Left renal cortex interstitium (tissue), 4 donors: ENCODE measurements at regions not wholly inside any gene's neighbourhood (a gene's known extent, or its start where the extent isn't known, plus 50 kb on each side); places are given as distances from the start of the nearest gene placed in this dataset.
A peak's percentile ranks its signal among the peaks of the same experiment; 100 is the strongest.
"Not testable (repeated sequence)": the region's sequence is repeated elsewhere in the genome, so short reads cannot be mapped to it uniquely, and the experiment has no call there.

Source experiments
- DNase-seq, 4 donors: peaks; one replicate each; pipeline ENCODE4 v3.0.0-alpha.2; 2013; ENCODE audit warnings: low read depth in 4 of 4, low spot score in 2 of 4, missing footprints in 1 of 4

- DNase-seq: no peak
Measured at GRCh38 chr2:2491964-2492363, 160.9 kb upstream of the MYT1L start.

- DNase-seq: no peak
Measured at GRCh38 chr2:2484301-2484700, 153.2 kb upstream of the MYT1L start.

DNA sequence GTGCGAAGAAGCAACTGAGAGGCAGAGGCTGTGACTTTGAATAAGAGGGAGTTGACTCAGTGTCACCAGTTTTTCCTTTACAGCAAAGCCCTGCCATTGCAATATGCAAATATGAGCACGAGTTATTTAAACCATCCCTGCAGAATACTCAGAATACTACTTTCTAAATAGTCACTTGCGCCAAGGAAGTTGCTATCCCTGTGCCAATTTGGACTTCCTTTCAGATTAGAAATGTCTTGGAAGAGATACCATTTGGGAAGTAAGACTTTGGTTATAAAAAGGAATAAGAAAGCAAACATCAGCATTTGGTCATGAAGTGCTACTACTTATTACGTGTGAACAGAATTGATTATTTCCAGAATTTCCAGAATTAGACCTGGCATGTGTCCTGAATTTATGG, 151.8 kb upstream of the MYT1L start:
- DNase-seq: no peak

DNA sequence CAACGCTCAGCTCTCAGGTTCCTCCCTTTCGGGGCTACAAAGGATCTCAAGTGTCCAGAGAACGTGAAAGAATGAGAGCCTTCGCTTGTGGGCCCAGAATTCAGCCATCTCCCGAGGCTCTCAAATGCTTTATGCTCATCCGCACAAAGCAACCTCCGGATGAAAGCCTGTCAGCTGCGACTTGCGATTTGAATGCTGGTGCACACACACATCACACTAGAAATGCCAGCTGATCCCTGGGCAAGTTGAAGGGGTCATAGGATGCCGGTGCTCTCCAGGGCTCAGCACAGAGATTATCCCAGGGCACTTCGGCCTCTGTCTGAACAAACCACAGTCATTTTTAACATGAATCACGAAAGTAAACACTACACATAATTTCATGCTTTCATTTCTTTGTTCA, 141.8 kb upstream of the MYT1L start:
- no peak for DNase-seq

GRCh38 chr2:2472044-2472443, 141.0 kb upstream of the MYT1L start:
- DNase-seq: no peak

DNA sequence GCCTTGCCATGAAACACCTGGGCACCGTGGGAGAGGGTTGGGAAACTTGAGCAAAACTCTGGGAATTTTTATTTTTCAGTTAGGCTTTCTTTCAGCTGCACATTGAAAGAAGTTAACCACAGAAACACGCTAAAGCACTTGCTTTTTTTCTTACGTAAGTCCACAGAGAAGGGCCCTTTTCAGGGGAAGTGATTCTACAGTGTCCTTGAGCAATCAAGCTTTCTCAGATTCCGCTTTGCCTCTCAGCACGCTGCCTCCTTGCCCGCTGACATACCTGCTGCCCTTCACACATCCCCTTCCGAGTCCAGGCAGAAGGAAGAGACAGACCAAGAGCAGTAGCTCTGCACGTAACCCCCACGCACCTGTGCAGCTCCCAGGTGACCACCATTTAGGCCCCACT, 135.5 kb upstream of the MYT1L start:
- DNase-seq: no peak

- no peak for DNase-seq
Measured at GRCh38 chr2:2464643-2465042, 133.6 kb upstream of the MYT1L start.

DNA sequence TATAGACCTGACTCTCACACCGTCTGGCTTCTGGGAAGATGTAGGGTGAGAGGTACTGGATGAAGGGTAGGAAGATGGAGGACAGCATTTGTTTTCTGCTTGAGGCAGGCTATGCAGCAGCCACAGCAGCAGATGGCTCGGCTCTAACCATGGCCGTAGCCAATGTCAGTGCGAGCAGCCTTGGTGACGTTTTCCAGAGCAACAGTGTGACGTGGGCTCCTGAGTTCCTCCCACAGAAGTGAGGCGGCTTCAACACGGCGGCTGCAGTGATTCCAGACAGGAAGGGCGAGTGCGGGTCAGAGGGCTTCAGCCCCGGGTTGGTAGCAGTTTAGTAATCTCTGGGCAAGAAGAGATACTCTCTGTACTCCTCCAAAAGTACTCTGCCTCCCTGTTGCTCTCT, 133.0 kb upstream of the MYT1L start:
- peak in 2 of 4 donors; percentile 9 to 18 for DNase-seq

GRCh38 chr2:2456721-2457120, 125.6 kb upstream of the MYT1L start:
- DNase-seq: no peak

- DNase-seq: no peak
Measured at GRCh38 chr2:2455151-2455550, 124.1 kb upstream of the MYT1L start.

- DNase-seq: no peak
Measured at GRCh38 chr2:2452961-2453360, 121.9 kb upstream of the MYT1L start.

DNA sequence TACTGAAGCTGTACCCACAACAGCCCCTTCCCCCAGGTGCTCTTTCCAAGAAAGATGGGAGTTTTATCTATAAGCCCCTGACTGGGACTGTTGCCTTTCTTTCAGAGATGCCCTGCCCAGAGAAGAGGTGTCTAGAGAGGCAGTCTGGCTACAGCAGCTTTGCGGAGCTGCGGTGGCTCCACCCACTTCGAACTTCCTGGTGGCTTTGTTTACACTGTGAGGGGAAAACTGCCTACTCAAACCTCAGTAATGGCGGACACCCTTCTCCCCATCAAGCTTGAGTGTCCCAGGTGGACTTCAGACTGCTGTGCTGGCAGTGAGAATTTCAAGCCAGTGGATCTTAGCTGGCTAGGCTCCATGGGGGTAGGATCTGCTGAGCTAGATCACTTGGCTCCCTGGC, 120.2 kb upstream of the MYT1L start:
- not testable (repeated sequence) for DNase-seq

DNA sequence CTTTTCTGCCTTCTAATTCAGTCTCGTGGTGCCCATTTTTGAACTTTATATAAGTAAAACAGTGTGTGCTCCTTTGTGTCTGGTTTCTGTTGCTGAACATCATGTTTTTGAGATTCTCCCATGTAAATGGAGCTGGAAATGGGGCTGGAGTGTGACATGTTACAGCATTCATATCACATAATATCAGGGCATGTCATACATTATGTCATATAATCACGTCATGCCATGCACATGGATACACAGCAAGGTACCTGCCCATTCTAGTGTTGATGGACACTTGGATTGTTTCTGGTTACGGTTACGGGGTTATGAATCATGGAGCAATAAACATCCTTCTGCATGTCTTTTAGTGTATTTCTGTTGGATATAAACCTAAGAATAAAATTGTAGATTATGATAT, 117.1 kb upstream of the MYT1L start:
- DNase-seq: no peak

- no peak for DNase-seq
Measured at GRCh38 chr2:2422621-2423020, 91.5 kb upstream of the MYT1L start.

DNA sequence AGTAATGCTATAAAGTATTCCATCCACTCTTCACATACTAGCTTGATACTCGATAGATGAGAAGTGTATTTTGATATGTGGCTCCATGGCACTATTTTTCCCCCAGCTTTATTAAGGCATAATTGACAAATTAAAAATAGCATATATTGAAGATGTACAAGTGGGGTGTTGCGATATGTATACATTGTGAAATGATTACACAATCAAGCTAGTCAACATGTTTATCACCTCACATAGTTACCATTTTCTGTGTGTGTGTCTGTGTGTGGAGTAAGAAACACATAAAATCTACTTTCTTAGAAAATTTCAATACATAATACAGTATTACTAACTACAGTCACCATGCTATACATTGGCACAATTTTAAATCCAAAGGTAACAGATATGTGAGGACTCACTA, 82.5 kb upstream of the MYT1L start:
- no peak for DNase-seq

DNA sequence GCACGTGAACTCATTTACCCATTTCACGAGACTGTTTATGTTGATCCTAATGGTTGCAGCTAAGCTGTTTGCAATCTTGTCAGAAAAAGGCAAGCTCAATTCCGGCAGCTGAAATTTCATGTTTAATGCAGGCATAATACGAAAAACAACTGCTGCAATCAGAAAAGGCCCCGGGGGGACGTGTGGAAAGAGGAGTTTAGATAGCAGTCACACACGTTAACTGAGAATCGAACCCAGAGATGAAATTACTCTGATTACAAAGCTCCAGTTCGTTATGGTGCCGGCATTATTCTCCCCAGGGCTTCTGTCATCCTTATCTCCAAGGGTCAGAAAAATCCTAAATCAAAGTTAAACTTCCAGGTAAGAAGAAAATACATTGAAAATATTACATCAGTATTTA, 79.9 kb upstream of the MYT1L start:
- DNase-seq: no peak

DNA sequence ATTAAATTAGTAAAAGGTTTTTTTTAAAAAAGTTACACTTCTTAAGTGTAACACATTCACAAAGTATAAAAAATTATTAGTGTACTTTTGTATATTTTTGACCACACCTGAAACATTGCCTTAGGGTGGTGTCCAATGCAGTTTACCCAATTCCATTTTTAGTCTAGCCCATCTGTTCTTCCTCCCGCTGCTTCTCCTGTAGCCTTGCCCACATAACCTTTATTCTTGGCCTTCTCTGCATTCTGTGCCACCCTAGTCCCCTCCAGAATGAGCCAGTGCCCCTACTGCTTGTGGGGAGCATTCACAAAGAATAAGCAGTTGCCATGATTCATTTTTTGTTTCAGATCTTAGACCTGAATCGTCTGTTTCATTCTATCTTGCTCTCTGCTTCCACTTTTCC, 78.4 kb upstream of the MYT1L start:
- no peak for DNase-seq

DNA sequence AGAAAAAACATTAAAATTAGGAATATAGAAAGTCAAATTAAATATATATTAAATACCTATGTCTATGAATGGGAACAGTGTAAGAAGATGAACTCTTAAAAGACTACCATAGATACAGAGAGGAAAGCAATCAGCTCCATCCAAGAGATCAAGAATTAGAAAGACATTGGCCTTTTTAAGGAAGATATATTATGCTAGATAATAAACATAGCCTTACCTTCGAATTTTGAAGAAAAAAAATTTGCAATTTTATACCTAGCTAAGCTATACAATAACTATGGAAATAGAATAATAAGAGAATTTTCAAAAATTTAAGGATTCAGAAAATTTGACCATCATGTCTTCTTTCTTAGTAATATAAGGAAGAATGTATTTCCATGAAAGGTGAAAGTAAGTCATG, 74.7 kb upstream of the MYT1L start:
- DNase-seq: no peak

DNA sequence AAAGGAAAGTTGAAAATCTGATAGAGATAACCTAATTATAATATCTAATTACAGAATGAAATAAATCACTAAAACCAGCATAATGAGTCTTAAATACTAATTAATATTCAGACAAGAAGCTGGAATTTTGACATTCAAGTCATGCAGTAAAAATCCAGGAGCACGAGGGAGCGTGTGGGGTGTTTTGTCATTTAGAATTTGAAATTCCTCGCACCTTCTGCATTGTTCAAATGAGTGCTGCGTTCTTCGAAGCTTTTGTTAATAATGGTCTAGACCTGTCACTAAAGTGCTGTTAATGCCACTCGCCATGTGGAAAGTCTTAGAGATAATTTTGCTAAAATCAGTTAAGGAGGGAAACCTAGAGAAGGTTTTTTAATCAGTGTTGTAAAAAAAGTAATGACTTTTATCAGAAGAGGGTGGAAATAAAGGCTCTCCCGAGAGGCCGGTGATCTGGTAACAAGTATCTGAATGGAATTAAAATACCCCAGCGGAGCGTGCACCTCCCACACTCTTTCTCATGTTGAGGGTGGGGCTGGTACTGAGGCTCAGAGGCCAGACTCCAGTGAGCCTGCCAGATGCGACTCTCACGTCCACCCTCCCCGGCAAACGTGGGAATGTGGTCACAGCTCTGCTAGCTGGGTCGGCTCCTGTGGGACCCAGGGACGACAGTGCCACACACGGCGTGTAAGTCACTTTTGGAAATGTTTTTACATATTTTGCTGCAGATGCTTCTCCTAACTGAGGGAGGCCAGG, 69.4 kb upstream of the MYT1L start:
- DNase-seq: no peak

GRCh38 chr2:2399396-2399795, 68.3 kb upstream of the MYT1L start:
- no peak for DNase-seq

- no peak for DNase-seq
Measured at GRCh38 chr2:2392332-2392731, 61.3 kb upstream of the MYT1L start.

DNA sequence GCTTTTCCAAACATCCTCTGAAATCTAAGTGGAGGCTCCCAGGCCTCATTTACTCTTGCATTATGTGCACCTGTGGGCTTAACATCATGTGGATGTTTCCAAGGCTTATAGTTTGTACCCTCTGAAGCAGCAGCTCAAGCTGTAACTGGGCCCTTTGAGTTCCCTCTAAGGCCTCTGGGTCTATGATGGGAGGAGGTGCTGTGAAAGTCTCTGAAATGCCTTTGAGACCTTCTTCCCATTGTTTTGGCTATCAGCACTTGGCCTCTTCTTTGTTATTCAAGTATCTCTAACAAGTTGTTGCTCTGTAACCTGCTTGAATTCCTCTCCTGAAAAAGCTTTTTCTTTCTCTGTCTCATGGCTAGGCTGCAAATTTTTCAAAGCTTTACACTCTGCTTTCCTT, 58.1 kb upstream of the MYT1L start:
- DNase-seq: no peak
